Liver (tissue), 3 donors: ENCODE measurements at regions not wholly inside any gene's neighbourhood (a gene's known extent, or its start where the extent isn't known, plus 50 kb on each side); places are given as distances from the start of the nearest gene placed in this dataset.

Source experiments
- EGR1 ChIP-seq, 2 donors: IDR thresholded peaks; 2 replicates each; pipeline ENCODE4 v1.6.1; 2016 to 2018; ENCODE audit warnings: antibody characterized with exemption in 2 of 2, low read depth in 2 of 2
- GABPA ChIP-seq, 2 donors: IDR thresholded peaks in 1 of 2; conservative IDR thresholded peaks in 1 of 2; 2 replicates each; pipeline ENCODE4 v1.6.1; 2016; ENCODE audit warnings: antibody characterized with exemption in 2 of 2, mild to moderate bottlenecking in 1 of 2, moderate library complexity in 1 of 2
- HNF4A ChIP-seq, 2 donors: conservative IDR thresholded peaks; 2 replicates each; pipeline ENCODE4 v1.6.1; 2016; ENCODE audit warnings: antibody characterized with exemption in 2 of 2, mild to moderate bottlenecking in 2 of 2
- RAD21 ChIP-seq, 2 donors: IDR thresholded peaks; 2 replicates each; pipeline ENCODE4 v1.6.1; 2016; ENCODE audit warnings: antibody characterized with exemption in 2 of 2, mild to moderate bottlenecking in 2 of 2
- RXRA ChIP-seq, 2 donors: IDR thresholded peaks; 2 replicates each; pipeline ENCODE4 v1.6.1; 2017 to 2018; ENCODE audit warnings: antibody characterized with exemption in 2 of 2, mild to moderate bottlenecking in 1 of 2
- SP1 ChIP-seq: IDR thresholded peaks from 2 replicates; pipeline ENCODE4 v1.6.1; 2018; ENCODE audit warnings: antibody characterized with exemption, mild to moderate bottlenecking
- TAF1 ChIP-seq: conservative IDR thresholded peaks from 2 replicates; pipeline ENCODE4 v1.6.1; 2016; ENCODE audit warnings: antibody characterized with exemption, mild to moderate bottlenecking
- TF ChIP-seq, protein P1 (sequence below): fragments of 150-350 bp; IDR thresholded peaks from 2 replicates; pipeline ENCODE4 v1.5.1; 2017; ENCODE audit warnings: improper control_type of control experiment, low read depth, low read length; ENCODE audit not compliant: missing input control
- TF ChIP-seq, protein P2 (sequence below): IDR thresholded peaks from 2 replicates; pipeline ENCODE4 v1.6.1; 2016; ENCODE audit warnings: antibody characterized with exemption
- donor health status: healthy.
- donor health status: healthy.

DNA sequence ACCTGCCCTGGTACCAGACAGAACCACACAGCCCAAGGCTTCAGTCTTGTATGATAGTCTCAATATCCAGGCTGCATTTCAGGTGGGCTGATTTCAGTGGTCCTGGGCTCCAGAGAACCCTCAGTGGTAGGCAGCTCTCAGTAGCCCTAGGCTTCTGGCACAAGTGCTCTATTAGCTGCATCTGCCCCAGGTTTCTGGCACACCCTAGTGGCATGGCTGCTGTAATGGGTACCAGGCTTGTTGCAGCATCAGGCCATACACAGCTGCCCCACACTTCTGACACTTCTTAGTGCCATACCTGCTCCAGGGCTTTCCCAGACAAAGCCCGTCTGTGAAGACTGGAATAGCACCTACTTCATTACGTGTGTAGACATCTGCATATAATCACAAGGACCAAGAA is 1062.2 kb upstream of the EPHA6 start:
- TF ChIP-seq, protein P1, sequence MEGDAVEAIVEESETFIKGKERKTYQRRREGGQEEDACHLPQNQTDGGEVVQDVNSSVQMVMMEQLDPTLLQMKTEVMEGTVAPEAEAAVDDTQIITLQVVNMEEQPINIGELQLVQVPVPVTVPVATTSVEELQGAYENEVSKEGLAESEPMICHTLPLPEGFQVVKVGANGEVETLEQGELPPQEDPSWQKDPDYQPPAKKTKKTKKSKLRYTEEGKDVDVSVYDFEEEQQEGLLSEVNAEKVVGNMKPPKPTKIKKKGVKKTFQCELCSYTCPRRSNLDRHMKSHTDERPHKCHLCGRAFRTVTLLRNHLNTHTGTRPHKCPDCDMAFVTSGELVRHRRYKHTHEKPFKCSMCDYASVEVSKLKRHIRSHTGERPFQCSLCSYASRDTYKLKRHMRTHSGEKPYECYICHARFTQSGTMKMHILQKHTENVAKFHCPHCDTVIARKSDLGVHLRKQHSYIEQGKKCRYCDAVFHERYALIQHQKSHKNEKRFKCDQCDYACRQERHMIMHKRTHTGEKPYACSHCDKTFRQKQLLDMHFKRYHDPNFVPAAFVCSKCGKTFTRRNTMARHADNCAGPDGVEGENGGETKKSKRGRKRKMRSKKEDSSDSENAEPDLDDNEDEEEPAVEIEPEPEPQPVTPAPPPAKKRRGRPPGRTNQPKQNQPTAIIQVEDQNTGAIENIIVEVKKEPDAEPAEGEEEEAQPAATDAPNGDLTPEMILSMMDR = no peak
- TF ChIP-seq TAF1 (no peak), RXRA (IDR thresholded peaks at IDR 0.05) (no peak), GABPA (IDR thresholded peaks at IDR 0.05 in 1 of 2, conservative IDR thresholded peaks at IDR 0.05 in 1 of 2) (no peak), SP1 (no peak), RAD21 (IDR thresholded peaks at IDR 0.05) (no peak), EGR1 (IDR thresholded peaks at IDR 0.05; ENCODE audit: low read depth in 2 of 2) (no peak), HNF4A (conservative IDR thresholded peaks at IDR 0.05) (no peak)
- TF ChIP-seq, protein P2, sequence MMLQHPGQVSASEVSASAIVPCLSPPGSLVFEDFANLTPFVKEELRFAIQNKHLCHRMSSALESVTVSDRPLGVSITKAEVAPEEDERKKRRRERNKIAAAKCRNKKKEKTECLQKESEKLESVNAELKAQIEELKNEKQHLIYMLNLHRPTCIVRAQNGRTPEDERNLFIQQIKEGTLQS = no peak
